GM12878 (cell line): ENCODE measurements at regions not wholly inside any gene's neighbourhood (a gene's known extent, or its start where the extent isn't known, plus 50 kb on each side); places are given as distances from the start of the nearest gene placed in this dataset.

Experiments
- ATAC-seq: fragments of 200-7000 bp; cut with Tn5 transposase; 3 replicates; pipeline ENCODE4 v1.9.1; 2020; ENCODE audit warnings: mild to moderate bottlenecking, moderate library complexity
- BruUV-seq: library from RNA; stranded (reverse); fragments of 400-500 nt; replicated peaks from 2 replicates; lab custom pipeline; 2021; lab: Mats Ljungman, UMichigan
- CTCF ChIA-PET: fragments of 300-600 bp; sonication (Branson Sonifier 250); formaldehyde crosslinking; extraction: SDS; loops from one replicate; lab custom pipeline; 2021; ENCODE audit warnings: inconsistent platforms; lab: Yijun Ruan, JAX
- POLR2A ChIA-PET: fragments of 350-600 bp; formaldehyde crosslinking; extraction: SDS; loops from one replicate; lab custom pipeline; 2021; ENCODE audit warnings: inconsistent platforms; lab: Charles Lee
- RAD21 ChIA-PET: fragments of 300-600 bp; sonication (Branson Sonifier 250); formaldehyde crosslinking; loops from one replicate; lab custom pipeline; 2023; ENCODE audit warnings: antibody characterized with exemption; ENCODE audit not compliant: unreplicated experiment; lab: Charles Lee
- SMC1A ChIA-PET: fragments of 300-600 bp; sonication (Branson Sonifier 250); formaldehyde crosslinking; loops from one replicate; lab custom pipeline; 2023; ENCODE audit not compliant: unreplicated experiment, uncharacterized antibody; lab: Charles Lee
- DNase-seq: peaks from one replicate; pipeline ENCODE4 v3.0.0-alpha.2; 2011; ENCODE audit warnings: low read depth, low spot score
- FAIRE-seq: peaks from 3 replicates; lab custom pipeline; 2011; peaks lifted over from hg19 to GRCh38; lab: Jason Lieb, UNC
- H2AFZ ChIP-seq: 2 replicates; pipeline ENCODE4 v1.6.0; 2011; ENCODE audit warnings: low read depth, low read length, control low read depth; ENCODE audit not compliant: control insufficient read depth
- H3K27ac ChIP-seq: 2 replicates; pipeline ENCODE4 v1.5.1; 2011; ENCODE audit warnings: control low read depth; ENCODE audit not compliant: control insufficient read depth, insufficient read depth
- H3K27me3 ChIP-seq, 2 experiments: replicated peaks in 1 of 2; 2 replicates each; pipeline versions ENCODE4 v1.6.0 to v1.6.1; 2011; ENCODE audit warnings: low read length in 1 of 2; ENCODE audit not compliant: control insufficient read depth in 2 of 2, insufficient read depth in 2 of 2
- H3K36me3 ChIP-seq, 2 experiments: 2 replicates each; pipeline ENCODE4 v1.5.1; 2011; ENCODE audit warnings: low read length in 1 of 2; ENCODE audit not compliant: control insufficient read depth in 2 of 2, insufficient read depth in 2 of 2
- H3K4me1 ChIP-seq: 2 replicates; pipeline ENCODE4 v1.6.1; 2011; ENCODE audit warnings: mild to moderate bottlenecking, low read length, moderate library complexity, mixed read lengths; ENCODE audit not compliant: control insufficient read depth, insufficient read depth
- H3K4me2 ChIP-seq: 2 replicates; pipeline ENCODE4 v1.6.0; 2011; ENCODE audit warnings: control low read depth; ENCODE audit not compliant: control insufficient read depth, insufficient read depth
- H3K4me3 ChIP-seq: fragments of 200-600 bp; sonication (generic); 2 replicates; pipeline ENCODE4 v1.5.1; 2016
- H3K79me2 ChIP-seq: 2 replicates; pipeline ENCODE4 v1.6.0; 2011; ENCODE audit warnings: low read length; ENCODE audit not compliant: control insufficient read depth, insufficient read depth
- H3K9ac ChIP-seq: 2 replicates; pipeline ENCODE4 v1.8.0; 2011; ENCODE audit warnings: low read length, control low read depth, mixed read lengths; ENCODE audit not compliant: control insufficient read depth, insufficient read depth
- H3K9me3 ChIP-seq: replicated peaks from 3 replicates; pipeline ENCODE4 v1.5.1; 2011; ENCODE audit warnings: mild to moderate bottlenecking, low read length; ENCODE audit not compliant: control insufficient read depth, insufficient read depth
- H4K20me1 ChIP-seq: 2 replicates; pipeline ENCODE4 v1.6.0; 2011; ENCODE audit not compliant: control insufficient read depth, insufficient read depth
- ASH2L ChIP-seq: fragments of 300-600, 200-600 bp; sonication (generic); IDR thresholded peaks from 2 replicates; pipeline ENCODE4 v1.6.1; 2017; ENCODE audit warnings: low read depth, mild to moderate bottlenecking, borderline replicate concordance
- CBFB ChIP-seq: IDR thresholded peaks from 2 replicates; pipeline ENCODE4 v1.6.1; 2016; ENCODE audit warnings: antibody characterized with exemption, low read depth
- ESRRA ChIP-seq: IDR thresholded peaks from 2 replicates; pipeline ENCODE4 v1.6.1; 2012; ENCODE audit warnings: mild to moderate bottlenecking, low read length, improper control_type of control experiment
- EZH2 ChIP-seq: IDR thresholded peaks from 2 replicates; pipeline ENCODE4 v1.6.1; 2012; ENCODE audit warnings: low read depth, mild to moderate bottlenecking, control low read depth, inconsistent platforms, low read length, borderline replicate concordance; ENCODE audit not compliant: control insufficient read depth
- HCFC1 ChIP-seq: fragments of 150-350 bp; IDR thresholded peaks from 2 replicates; pipeline ENCODE4 v1.6.1; 2014; ENCODE audit warnings: low read length
- IKZF2 ChIP-seq, 2 experiments: fragments of 450-650 bp; IDR thresholded peaks; 2 replicates each; pipeline ENCODE4 v1.6.1; 2017; ENCODE audit warnings: mild to moderate bottlenecking in 2 of 2, moderate library complexity in 2 of 2
- KLF5 ChIP-seq: fragments of 450-650 bp; IDR thresholded peaks from 2 replicates; pipeline ENCODE4 v1.6.1; 2014; ENCODE audit warnings: mild to moderate bottlenecking; ENCODE audit not compliant: partially characterized antibody
- NR2C1 ChIP-seq: fragments of 450-650 bp; IDR thresholded peaks from 2 replicates; pipeline ENCODE4 v1.6.1; 2017; ENCODE audit warnings: antibody characterized with exemption, mild to moderate bottlenecking, moderate library complexity
- SIN3A ChIP-seq: IDR thresholded peaks from 2 replicates; pipeline ENCODE4 v1.6.1; 2012; ENCODE audit warnings: low read depth, low read length, improper control_type of control experiment
- SMAD1 ChIP-seq: fragments of 450-650 bp; IDR thresholded peaks from 2 replicates; pipeline ENCODE4 v1.6.1; 2018; ENCODE audit warnings: mild to moderate bottlenecking, low read depth; ENCODE audit not compliant: partially characterized antibody
- TARDBP ChIP-seq: IDR thresholded peaks from 2 replicates; pipeline ENCODE4 v1.6.1; 2016; ENCODE audit warnings: borderline replicate concordance
- ZNF207 ChIP-seq: fragments of 450-650 bp; IDR thresholded peaks from 2 replicates; pipeline ENCODE4 v1.6.1; 2014; ENCODE audit warnings: antibody characterized with exemption, mild to moderate bottlenecking, borderline replicate concordance
- whole genome bisulfite sequencing: methylation state at CpG from one replicate; pipeline ENCODE4 v1.1.6; 2016; ENCODE audit warnings: low lambda C conversion rate; ENCODE audit not compliant: insufficient replicate concordance, insufficient coverage; ENCODE audit errors: missing lambda C conversion rate; 5-methylcytosine and 5-hydroxymethylcytosine counted together
- in situ Hi-C: fragments of 300-500 bp; cut with MboI; formaldehyde crosslinking; loops from 9 replicates; pipeline ENCODE4 v1.14.3; 2018; ENCODE audit warnings: mixed read lengths
- intact Hi-C: fragments of 100-400 bp; cut with micrococcal nuclease; formaldehyde crosslinking; loops from one replicate; pipeline ENCODE4 v1.14.2; 2022; ENCODE audit not compliant: unreplicated experiment

DNA sequence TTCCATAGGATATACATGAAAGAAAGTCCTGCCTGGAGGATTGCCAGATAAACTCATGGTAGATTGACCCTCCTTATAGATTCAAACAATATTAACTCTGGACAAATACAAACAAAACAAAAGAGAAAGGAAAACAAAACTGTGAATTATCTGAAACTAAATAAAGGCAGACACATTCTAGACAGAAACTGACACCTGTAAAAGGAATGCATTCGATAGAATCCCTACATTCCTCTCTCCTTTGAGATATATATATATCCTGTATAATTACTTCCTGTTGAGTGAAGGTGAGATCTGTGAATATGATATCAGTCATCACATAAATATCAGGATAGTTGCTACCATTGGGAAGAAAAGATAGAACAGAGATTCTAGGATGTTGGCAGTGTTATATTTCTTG is 948.4 kb upstream of the ATXN7L3B start:
- H3K4me3 ChIP-seq: no peak overlapping the region
- in situ Hi-C loops (no loop called here), intact Hi-C loops (no loop called here)
- BruUV-seq: no TSS peak
- DNase-seq: no peak
- no peak overlapping the region for H2AFZ ChIP-seq
- SMC1A ChIA-PET: no interaction called here
- H3K4me1 ChIP-seq: no peaks in the 10 kb centered on the region
- no peak for TF ChIP-seq SMAD1
- TF ChIP-seq EZH2: no peak
- TF ChIP-seq IKZF2 (IDR thresholded peaks at IDR 0.05): no peak
- TF ChIP-seq SIN3A: no peak
- TF ChIP-seq ESRRA: no peak
- no peak for TF ChIP-seq TARDBP
- no peak for TF ChIP-seq CBFB
- TF ChIP-seq KLF5: no peak
- TF ChIP-seq ASH2L: no peak
- no peak for TF ChIP-seq HCFC1
- TF ChIP-seq, all 136 proteins: peak for 0
- CTCF ChIA-PET: no interaction called here
- FAIRE-seq: no peak
- ATAC-seq: no peak
- no peaks in the 10 kb centered on the region for H3K27me3 ChIP-seq
- H3K36me3 ChIP-seq: no peaks in the 10 kb centered on the region
- H3K9ac ChIP-seq: no peak overlapping the region
- H3K4me2 ChIP-seq: no peak overlapping the region
- 32% methylated on average over 1 of the region's 1 CpG for WGBS
- POLR2A ChIA-PET: no interaction called here
- no peaks in the 10 kb centered on the region for H4K20me1 ChIP-seq
- H3K9me3 ChIP-seq: no peaks in the 10 kb centered on the region
- RAD21 ChIA-PET: no interaction called here
- H3K27ac ChIP-seq: no peak overlapping the region
- H3K79me2 ChIP-seq: no peaks in the 10 kb centered on the region

DNA sequence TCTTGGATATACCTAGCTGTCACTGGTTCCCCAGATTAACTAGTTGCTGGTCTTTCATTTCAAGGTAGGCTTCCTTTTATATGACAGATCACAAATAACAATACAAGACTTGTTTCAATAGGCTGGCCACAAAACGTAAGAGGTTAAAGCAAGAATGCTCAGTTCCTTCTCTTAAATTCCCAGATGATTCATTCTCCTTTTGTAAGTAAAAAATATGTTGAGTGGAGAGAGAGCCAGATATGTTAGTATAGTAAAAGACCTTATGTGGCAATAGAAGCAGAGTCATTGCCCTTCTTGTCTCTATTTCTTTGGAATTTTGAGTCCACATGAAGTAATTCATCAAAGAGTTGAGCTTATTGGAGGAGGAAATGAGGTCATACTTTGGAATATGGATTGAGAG is 939.0 kb upstream of the ATXN7L3B start:
- H3K79me2 ChIP-seq: no peaks in the 10 kb centered on the region
- no peak overlapping the region for H2AFZ ChIP-seq
- H3K4me2 ChIP-seq: no peak overlapping the region
- no peak overlapping the region for H3K9ac ChIP-seq
- POLR2A ChIA-PET: no interaction called here
- no peak overlapping the region for H3K27ac ChIP-seq
- TF ChIP-seq ZNF207 (no peak), NR2C1 (no peak)
- H3K4me3 ChIP-seq: no peak overlapping the region
- H3K9me3 ChIP-seq: no peaks in the 10 kb centered on the region; the same call in 2 of the 3 replicates
- H4K20me1 ChIP-seq: no peaks in the 10 kb centered on the region
- 0% methylated on average over 1 of the region's 1 CpG for WGBS
- RAD21 ChIA-PET: no interaction called here
- in situ Hi-C loops (no loop called here), intact Hi-C loops (no loop called here)
- SMC1A ChIA-PET: no interaction called here
- no TSS peak for BruUV-seq
- H3K27me3 ChIP-seq: no peaks in the 10 kb centered on the region
- no peak for FAIRE-seq
- DNase-seq: no peak
- CTCF ChIA-PET: no interaction called here
- H3K4me1 ChIP-seq: no peaks in the 10 kb centered on the region
- H3K36me3 ChIP-seq: no peaks in the 10 kb centered on the region
- ATAC-seq: no peak
